ENCODE measurements at regions not wholly inside any gene's neighbourhood (a gene's known extent, or its start where the extent isn't known, plus 50 kb on each side); places are given as distances from the start of the nearest gene placed in this dataset.

DNA sequence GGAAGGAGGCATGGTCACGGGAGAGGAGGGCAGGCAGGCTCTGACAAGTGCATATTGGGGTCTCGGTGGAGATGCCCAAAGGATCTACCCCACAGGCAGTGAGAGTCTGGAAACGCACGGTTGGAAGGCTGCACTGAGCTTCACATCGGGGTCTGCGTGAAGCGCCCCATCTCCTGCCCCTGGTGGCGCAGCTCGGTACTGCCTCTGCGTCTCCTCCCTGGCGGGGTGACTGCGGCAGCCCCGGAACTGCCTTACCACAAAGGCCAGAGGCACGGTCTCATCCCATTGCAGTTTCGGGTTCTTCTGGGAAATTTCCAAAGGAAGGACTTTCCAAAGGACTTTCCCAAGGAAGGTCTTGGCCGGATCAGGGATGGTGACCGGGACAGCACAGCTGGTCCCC, 69.2 kb upstream of the AJAP1 start:
- TF ChIP-seq, protein P1, sequence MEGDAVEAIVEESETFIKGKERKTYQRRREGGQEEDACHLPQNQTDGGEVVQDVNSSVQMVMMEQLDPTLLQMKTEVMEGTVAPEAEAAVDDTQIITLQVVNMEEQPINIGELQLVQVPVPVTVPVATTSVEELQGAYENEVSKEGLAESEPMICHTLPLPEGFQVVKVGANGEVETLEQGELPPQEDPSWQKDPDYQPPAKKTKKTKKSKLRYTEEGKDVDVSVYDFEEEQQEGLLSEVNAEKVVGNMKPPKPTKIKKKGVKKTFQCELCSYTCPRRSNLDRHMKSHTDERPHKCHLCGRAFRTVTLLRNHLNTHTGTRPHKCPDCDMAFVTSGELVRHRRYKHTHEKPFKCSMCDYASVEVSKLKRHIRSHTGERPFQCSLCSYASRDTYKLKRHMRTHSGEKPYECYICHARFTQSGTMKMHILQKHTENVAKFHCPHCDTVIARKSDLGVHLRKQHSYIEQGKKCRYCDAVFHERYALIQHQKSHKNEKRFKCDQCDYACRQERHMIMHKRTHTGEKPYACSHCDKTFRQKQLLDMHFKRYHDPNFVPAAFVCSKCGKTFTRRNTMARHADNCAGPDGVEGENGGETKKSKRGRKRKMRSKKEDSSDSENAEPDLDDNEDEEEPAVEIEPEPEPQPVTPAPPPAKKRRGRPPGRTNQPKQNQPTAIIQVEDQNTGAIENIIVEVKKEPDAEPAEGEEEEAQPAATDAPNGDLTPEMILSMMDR (IDR thresholded peaks at IDR 0.05; ENCODE audit: low read depth, low read length), result no peak
- TF ChIP-seq EZH2phosphoT487 (IDR thresholded peaks at IDR 0.05; ENCODE audit: low read depth), result no peak
